ENCODE measurements at regions not wholly inside any gene's neighbourhood (a gene's known extent, or its start where the extent isn't known, plus 50 kb on each side); places are given as distances from the start of the nearest gene placed in this dataset.

DNA sequence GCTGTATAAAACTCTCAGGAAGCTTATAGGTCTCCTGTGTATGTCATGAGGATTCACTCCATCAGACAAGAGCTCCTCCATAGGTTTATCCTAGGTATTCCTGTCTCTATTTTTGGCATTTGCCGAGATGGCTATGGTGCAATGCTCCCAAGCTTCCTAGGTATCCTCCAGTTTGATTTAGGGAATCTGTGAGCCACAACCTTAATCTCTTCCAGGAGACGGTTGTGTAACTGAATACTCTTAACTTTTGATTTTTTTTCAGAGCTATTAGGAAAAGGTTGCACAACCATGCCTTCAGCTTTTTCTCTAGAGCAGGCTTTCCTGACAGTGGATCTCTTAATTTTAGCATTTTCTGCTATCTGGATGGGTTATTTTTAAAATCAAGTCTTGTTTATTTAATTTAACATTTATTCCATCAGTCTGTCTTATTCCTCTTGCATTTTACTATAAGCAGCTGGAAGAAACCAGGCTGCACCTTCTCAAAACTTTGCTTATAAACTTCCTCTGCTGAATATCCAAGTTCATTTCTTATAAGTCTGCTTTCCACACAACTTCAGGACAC, 69.4 kb upstream of the BACE2 start:
- TF ChIP-seq, protein P1, sequence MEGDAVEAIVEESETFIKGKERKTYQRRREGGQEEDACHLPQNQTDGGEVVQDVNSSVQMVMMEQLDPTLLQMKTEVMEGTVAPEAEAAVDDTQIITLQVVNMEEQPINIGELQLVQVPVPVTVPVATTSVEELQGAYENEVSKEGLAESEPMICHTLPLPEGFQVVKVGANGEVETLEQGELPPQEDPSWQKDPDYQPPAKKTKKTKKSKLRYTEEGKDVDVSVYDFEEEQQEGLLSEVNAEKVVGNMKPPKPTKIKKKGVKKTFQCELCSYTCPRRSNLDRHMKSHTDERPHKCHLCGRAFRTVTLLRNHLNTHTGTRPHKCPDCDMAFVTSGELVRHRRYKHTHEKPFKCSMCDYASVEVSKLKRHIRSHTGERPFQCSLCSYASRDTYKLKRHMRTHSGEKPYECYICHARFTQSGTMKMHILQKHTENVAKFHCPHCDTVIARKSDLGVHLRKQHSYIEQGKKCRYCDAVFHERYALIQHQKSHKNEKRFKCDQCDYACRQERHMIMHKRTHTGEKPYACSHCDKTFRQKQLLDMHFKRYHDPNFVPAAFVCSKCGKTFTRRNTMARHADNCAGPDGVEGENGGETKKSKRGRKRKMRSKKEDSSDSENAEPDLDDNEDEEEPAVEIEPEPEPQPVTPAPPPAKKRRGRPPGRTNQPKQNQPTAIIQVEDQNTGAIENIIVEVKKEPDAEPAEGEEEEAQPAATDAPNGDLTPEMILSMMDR (IDR thresholded peaks at IDR 0.05; ENCODE audit: insufficient read depth in 1 of 2, low read depth in 1 of 2, low read length in 1 of 2, severe bottlenecking in 1 of 2, unreplicated experiment in 1 of 2): no peak
- ChIA-PET POLR2A (no interaction called here), CTCF (no interaction called here)
- no peak for DNase-seq
- H3K27ac Mint-ChIP-seq (ENCODE audit: unreplicated experiment): no peak overlapping the region
- BruUV-seq (replicated peaks): no TSS peak
- Histone ChIP-seq H3K9me3 (no peaks in the 10 kb centered on the region), H3K36me3 (ENCODE audit: control insufficient read depth, insufficient read depth, low read length) (no peaks in the 10 kb centered on the region), H3K4me1 (no peaks in the 10 kb centered on the region), H3K27me3 (replicated peaks; ENCODE audit: control insufficient read depth, insufficient read depth, low read length) (no peaks in the 10 kb centered on the region), H3K4me3 (ENCODE audit: low read depth, low read length) (no peak overlapping the region)
- H3K9me3 Mint-ChIP-seq (ENCODE audit: unreplicated experiment): peaks cover 14% of the 10 kb centered on the region
- H3K4me1 Mint-ChIP-seq (ENCODE audit: low read depth, unreplicated experiment): no peaks in the 10 kb centered on the region
- intact Hi-C loops (cut with micrococcal nuclease; ENCODE audit: unreplicated experiment): no loop called here
- H3K4me3 Mint-ChIP-seq (ENCODE audit: unreplicated experiment): no peak overlapping the region
- peaks cover 26% of the 10 kb centered on the region for H3K27me3 Mint-ChIP-seq (ENCODE audit: insufficient read depth, unreplicated experiment)
- no peaks in the 10 kb centered on the region for H3K36me3 Mint-ChIP-seq (ENCODE audit: insufficient read depth, unreplicated experiment)

DNA sequence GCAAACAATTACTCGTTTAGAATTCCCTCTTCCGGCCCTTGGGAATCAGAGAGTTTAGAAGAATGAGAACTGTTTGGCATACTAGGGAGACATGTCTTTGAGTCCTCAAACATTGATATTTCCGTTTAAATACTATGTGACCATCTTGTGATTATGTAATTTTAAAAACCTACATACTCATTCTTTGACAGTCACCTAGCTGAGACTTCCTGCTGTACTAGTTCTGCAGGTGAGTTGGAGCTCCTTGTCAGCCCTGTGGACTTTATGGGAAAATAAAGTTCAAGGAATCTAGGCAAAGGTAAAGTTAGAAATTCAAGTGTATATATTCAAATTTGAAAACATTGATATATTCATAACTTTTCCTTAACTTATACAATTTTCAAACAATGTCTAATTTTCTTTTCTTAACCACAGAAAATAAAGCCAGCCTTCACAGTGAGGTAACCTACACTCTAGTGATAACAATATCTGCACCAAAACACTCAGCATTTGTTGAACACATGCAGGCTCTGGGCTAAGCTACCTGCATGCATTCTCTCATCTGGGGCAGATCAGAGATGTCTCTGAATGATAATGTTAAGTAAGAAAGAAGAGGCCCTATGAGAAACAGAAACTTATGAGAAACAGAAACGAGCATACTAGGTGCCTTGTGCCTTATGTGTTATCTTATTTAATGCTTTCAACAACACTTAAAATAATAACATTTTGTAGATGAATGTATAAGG, 67.0 kb upstream of the BACE2 start:
- H3K27ac Mint-ChIP-seq (ENCODE audit: unreplicated experiment): no peak overlapping the region
- Histone ChIP-seq H3K36me3 (ENCODE audit: control insufficient read depth, insufficient read depth, low read length) (no peaks in the 10 kb centered on the region), H3K27me3 (replicated peaks; ENCODE audit: control insufficient read depth, insufficient read depth, low read length) (no peaks in the 10 kb centered on the region), H3K4me3 (ENCODE audit: low read depth, low read length) (no peak overlapping the region), H3K4me1 (no peaks in the 10 kb centered on the region), H3K9me3 (no peaks in the 10 kb centered on the region)
- ChIA-PET CTCF (no interaction called here), POLR2A (no interaction called here)
- H3K4me1 Mint-ChIP-seq (ENCODE audit: low read depth, unreplicated experiment): no peaks in the 10 kb centered on the region
- intact Hi-C loops (cut with micrococcal nuclease; ENCODE audit: unreplicated experiment): no loop called here
- H3K27me3 Mint-ChIP-seq (ENCODE audit: insufficient read depth, unreplicated experiment): peaks cover 30% of the 10 kb centered on the region
- TF ChIP-seq, protein P1 (IDR thresholded peaks at IDR 0.05; ENCODE audit: insufficient read depth in 1 of 2, low read depth in 1 of 2, low read length in 1 of 2, severe bottlenecking in 1 of 2, unreplicated experiment in 1 of 2): no peak
- no TSS peak for BruUV-seq (replicated peaks)
- no peak overlapping the region for H3K4me3 Mint-ChIP-seq (ENCODE audit: unreplicated experiment)
- no peaks in the 10 kb centered on the region for H3K36me3 Mint-ChIP-seq (ENCODE audit: insufficient read depth, unreplicated experiment)
- DNase-seq: no peak
- peaks cover 14% of the 10 kb centered on the region for H3K9me3 Mint-ChIP-seq (ENCODE audit: unreplicated experiment)

DNA sequence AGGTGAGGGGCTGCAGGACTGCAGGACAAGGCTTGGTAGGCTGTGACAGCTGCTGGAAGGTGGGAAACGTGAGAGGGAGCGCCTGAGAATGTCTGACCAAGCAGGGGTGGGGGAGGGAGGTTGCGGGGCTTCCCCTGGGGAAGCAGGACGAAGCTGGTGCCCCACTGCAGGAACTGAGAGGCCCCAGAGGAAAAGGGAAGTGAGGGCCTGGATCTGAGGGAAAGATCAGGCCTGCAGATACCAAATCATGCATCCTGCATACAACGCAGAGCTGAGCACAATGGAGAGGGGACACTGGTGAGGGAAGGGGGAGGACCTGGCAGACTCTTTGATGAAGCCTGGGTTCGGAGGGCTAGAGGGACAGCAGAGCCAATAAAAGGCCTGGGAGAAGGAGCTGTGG, 65.7 kb upstream of the BACE2 start:
- BruUV-seq (replicated peaks): no TSS peak
- Mint-ChIP-seq H3K36me3 (ENCODE audit: insufficient read depth, unreplicated experiment) (no peaks in the 10 kb centered on the region), H3K27me3 (ENCODE audit: insufficient read depth, unreplicated experiment) (peaks cover 22% of the 10 kb centered on the region), H3K27ac (ENCODE audit: unreplicated experiment) (no peak overlapping the region), H3K4me1 (ENCODE audit: low read depth, unreplicated experiment) (no peaks in the 10 kb centered on the region), H3K9me3 (ENCODE audit: unreplicated experiment) (peaks cover 14% of the 10 kb centered on the region), H3K4me3 (ENCODE audit: unreplicated experiment) (no peak overlapping the region)
- Histone ChIP-seq H3K4me1 (no peaks in the 10 kb centered on the region), H3K27me3 (replicated peaks; ENCODE audit: control insufficient read depth, insufficient read depth, low read length) (no peaks in the 10 kb centered on the region), H3K4me3 (ENCODE audit: low read depth, low read length) (no peak overlapping the region), H3K36me3 (ENCODE audit: control insufficient read depth, insufficient read depth, low read length) (no peaks in the 10 kb centered on the region), H3K9me3 (no peaks in the 10 kb centered on the region)
- CTCF ChIA-PET: no interaction called here
- TF ChIP-seq, protein P1 (IDR thresholded peaks at IDR 0.05; ENCODE audit: insufficient read depth in 1 of 2, low read depth in 1 of 2, low read length in 1 of 2, severe bottlenecking in 1 of 2, unreplicated experiment in 1 of 2): no peak
- POLR2A ChIA-PET: no interaction called here
- intact Hi-C loops (cut with micrococcal nuclease; ENCODE audit: unreplicated experiment): no loop called here
- no peak for DNase-seq
